Left cardiac atrium (tissue), 4 donors: ENCODE measurements at regions not wholly inside any gene's neighbourhood (a gene's known extent, or its start where the extent isn't known, plus 50 kb on each side); places are given as distances from the start of the nearest gene placed in this dataset.
"Not testable (repeated sequence)": the region's sequence is repeated elsewhere in the genome, so short reads cannot be mapped to it uniquely, and the experiment has no call there.

Experiments used
- ATAC-seq, 2 donors: fragments of 200-7000 bp; cut with Tn5 transposase; one replicate each; pipeline ENCODE4 v1.9.1; 2020; ENCODE audit warnings: mild to moderate bottlenecking in 2 of 2, moderate library complexity in 2 of 2
- DNase-seq: peaks from one replicate; pipeline ENCODE4 v3.0.0-alpha.2; 2020
- intact Hi-C, 2 donors: fragments of 100-400 bp; cut with DNase I; formaldehyde crosslinking; loops; one replicate each; pipeline versions ENCODE4 v1.14.1 to v1.15.1; 2022 to 2023
- donor health status: DM: no; HTN: yes; CAD: no.
- donor health status: DM: no; HTN: yes; CAD: no; lungs with severe emphysema.
- donor health status: DM: yes; HTN: yes; CAD: no.
- donor health status: Dilated cardiomyopathy.

- ATAC-seq (no peak), DNase-seq (no peak)
- intact Hi-C loops = no loop called here
These were observed 1010.6 kb downstream of the ROBO2 start for GRCh38 chr3:78050276-78051065.

- ATAC-seq (no peak), DNase-seq (no peak)
- intact Hi-C loops = no loop called here
These were observed 1012.8 kb downstream of the ROBO2 start for GRCh38 chr3:78052746-78053145.

- intact Hi-C loops = no loop called here
- DNase-seq (no peak), ATAC-seq (no peak)
These were observed 1026.4 kb downstream of the ROBO2 start for GRCh38 chr3:78066287-78066686.

GRCh38 chr3:78070188-78070587 lies 1030.3 kb downstream of the ROBO2 start:
- ATAC-seq = no peak
- DNase-seq = no peak
- intact Hi-C loops = no loop called here

GRCh38 chr3:78076379-78076778 lies 1036.5 kb downstream of the ROBO2 start:
- intact Hi-C loops = no loop called here
- ATAC-seq (peak in 1 of 2 donors; percentile 78), DNase-seq (no peak)

- intact Hi-C loops = no loop called here
- ATAC-seq (no peak), DNase-seq (no peak)
These were observed 1037.3 kb downstream of the ROBO2 start for GRCh38 chr3:78077178-78077577.

GRCh38 chr3:78077842-78078241 lies 1037.9 kb downstream of the ROBO2 start:
- intact Hi-C loops = no loop called here
- no peak for DNase-seq
- no peak for ATAC-seq

GRCh38 chr3:78079514-78079913 lies 1039.6 kb downstream of the ROBO2 start:
- no peak for ATAC-seq
- intact Hi-C loops = no loop called here
- no peak for DNase-seq

GRCh38 chr3:78086150-78086549 lies 1046.3 kb downstream of the ROBO2 start:
- DNase-seq (no peak), ATAC-seq (no peak)
- intact Hi-C loops = no loop called here

- intact Hi-C loops = no loop called here
These were observed 1047.2 kb downstream of the ROBO2 start for GRCh38 chr3:78087134-78087533.

GRCh38 chr3:78088006-78088405 lies 1048.1 kb downstream of the ROBO2 start:
- intact Hi-C loops = no loop called here
- DNase-seq = no peak
- ATAC-seq = no peak

More at GRCh38 chr3:78087134-78087533, 1047.2 kb downstream of the ROBO2 start:
- DNase-seq = no peak
- no peak for ATAC-seq

GRCh38 chr3:78090382-78090781 lies 1050.5 kb downstream of the ROBO2 start:
- DNase-seq (no peak), ATAC-seq (peak in 1 of 2 donors; percentile 27)
- intact Hi-C loops = no loop called here

GRCh38 chr3:78091478-78092119 lies 1051.7 kb downstream of the ROBO2 start:
- DNase-seq (no peak), ATAC-seq (peak; percentile 60 to 77)
- intact Hi-C loops = no loop called here

GRCh38 chr3:78092574-78092973 lies 1052.7 kb downstream of the ROBO2 start:
- ATAC-seq = peak; percentile 69 to 79
- DNase-seq, intact Hi-C loops: not testable (repeated sequence)

- ATAC-seq = no peak
- intact Hi-C loops = no loop called here
- no peak for DNase-seq
These were observed 1056.8 kb downstream of the ROBO2 start for GRCh38 chr3:78096488-78097255.

GRCh38 chr3:78098367-78098766 lies 1058.5 kb downstream of the ROBO2 start:
- intact Hi-C loops = no loop called here
- DNase-seq (no peak), ATAC-seq (no peak)

- ATAC-seq (peak; percentile 47 to 70), DNase-seq (no peak)
- intact Hi-C loops = no loop called here
These were observed 1061.5 kb downstream of the ROBO2 start for GRCh38 chr3:78101384-78101783.

- intact Hi-C loops, DNase-seq, ATAC-seq: not testable (repeated sequence)
These were observed 1068.5 kb downstream of the ROBO2 start for GRCh38 chr3:78108269-78108961.

- no peak for DNase-seq
- peak; percentile 67 to 87 for ATAC-seq
- intact Hi-C loops = no loop called here
These were observed 1072.6 kb downstream of the ROBO2 start for GRCh38 chr3:78112291-78113010.
